ENCODE measurements at regions not wholly inside any gene's neighbourhood (a gene's known extent, or its start where the extent isn't known, plus 50 kb on each side); places are given as distances from the start of the nearest gene placed in this dataset.

GRCh38 chr12:91989143-91989542 is 156.5 kb downstream of the BTG1 start:
- H3K4me3 ChIP-seq (ENCODE audit: low read depth, low read length): no peak overlapping the region
- no peak for TF ChIP-seq CTCF (IDR thresholded peaks at IDR 0.05; ENCODE audit: control insufficient read depth, extremely low read depth, insufficient read depth)
- no peak for DNase-seq (ENCODE audit: low read depth)

DNA sequence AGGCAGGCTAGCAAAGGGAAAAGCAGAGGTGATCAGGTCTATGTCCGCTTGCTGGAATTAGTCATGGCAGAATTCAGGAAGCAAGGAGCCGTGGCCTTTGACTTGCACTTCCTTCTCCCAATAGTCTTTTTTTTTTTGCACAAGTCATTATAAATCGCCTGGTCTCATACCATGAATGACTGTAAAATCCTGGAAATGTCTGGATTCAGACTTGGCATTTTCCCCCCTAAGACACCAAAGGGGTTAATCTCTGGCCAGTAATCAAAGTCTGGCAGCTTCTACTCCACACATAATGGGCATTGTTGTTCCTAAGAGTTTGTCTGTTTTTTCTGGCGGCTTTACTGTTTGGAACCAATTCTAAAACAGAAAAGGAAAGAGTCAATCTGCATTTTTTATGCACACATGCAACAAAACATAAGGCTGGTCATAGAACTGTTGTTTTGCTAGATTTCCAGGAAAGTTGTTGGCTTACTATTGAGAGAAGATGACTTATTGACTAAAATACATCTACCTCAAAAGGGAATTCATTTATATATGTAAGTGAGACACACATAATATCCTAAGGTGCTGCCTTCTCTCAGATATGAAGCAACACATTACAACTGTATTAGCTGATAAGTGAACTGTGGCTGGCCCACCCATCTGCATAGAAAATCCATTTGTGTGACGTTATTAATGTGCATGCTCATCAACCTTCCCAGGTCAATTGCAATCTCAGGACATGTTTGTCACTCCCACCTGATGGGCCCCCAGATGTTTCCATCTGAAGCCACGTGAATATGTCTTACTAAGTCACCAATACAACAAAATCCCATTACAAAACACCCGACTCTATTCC is 157.3 kb downstream of the BTG1 start:
- no peak for TF ChIP-seq CTCF (IDR thresholded peaks at IDR 0.05; ENCODE audit: control insufficient read depth, extremely low read depth, insufficient read depth)
- DNase-seq (ENCODE audit: low read depth): no peak
- H3K4me3 ChIP-seq (ENCODE audit: low read depth, low read length): no peak overlapping the region

DNA sequence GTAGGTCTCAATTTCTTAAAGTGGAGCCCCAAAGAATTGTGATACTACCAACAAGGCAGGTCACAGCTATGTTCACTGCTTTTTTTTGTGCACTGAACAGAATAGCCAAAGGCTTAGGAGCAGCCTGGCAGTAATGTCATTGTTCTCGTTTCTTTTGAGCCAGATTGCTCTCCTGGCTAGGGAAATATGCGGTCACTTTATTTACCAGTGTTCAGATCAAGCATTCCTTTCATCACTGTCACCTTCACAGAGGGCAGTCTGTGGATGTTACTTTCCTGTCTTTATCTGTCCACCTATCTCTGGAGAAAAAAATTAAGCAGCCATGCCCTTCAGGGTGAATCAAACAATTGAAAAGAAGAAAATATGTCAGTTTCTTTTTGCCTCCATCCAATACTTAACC is 159.6 kb downstream of the BTG1 start:
- no peak overlapping the region for H3K4me3 ChIP-seq (ENCODE audit: low read depth, low read length)
- no peak for DNase-seq (ENCODE audit: low read depth)
- no peak for TF ChIP-seq CTCF (IDR thresholded peaks at IDR 0.05; ENCODE audit: control insufficient read depth, extremely low read depth, insufficient read depth)

- TF ChIP-seq CTCF (IDR thresholded peaks at IDR 0.05; ENCODE audit: control insufficient read depth, extremely low read depth, insufficient read depth): no peak
- no peak overlapping the region for H3K4me3 ChIP-seq (ENCODE audit: low read depth, low read length)
- no peak for DNase-seq (ENCODE audit: low read depth)
These were observed 160.5 kb downstream of the BTG1 start for GRCh38 chr12:91985002-91985787.

DNA sequence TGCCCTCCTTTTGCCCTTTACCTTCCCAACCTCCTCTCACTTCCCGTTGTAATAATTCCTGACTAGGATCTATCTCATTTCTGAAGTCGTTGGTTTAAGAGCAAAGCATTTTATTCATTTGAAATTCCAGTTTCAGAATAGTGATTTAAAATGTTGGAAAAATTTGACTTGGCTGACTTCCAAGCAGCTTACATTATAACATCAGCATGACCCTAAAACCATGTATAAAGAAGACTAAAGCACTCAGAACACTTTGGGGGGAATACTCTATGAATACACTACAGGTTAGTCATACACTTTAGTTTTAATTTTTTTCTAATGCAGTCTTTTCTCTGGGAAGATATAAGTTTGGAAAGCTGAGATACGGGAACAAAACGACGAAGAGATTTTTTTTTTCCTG is 161.1 kb downstream of the BTG1 start:
- TF ChIP-seq CTCF (IDR thresholded peaks at IDR 0.05; ENCODE audit: control insufficient read depth, extremely low read depth, insufficient read depth): no peak
- no peak overlapping the region for H3K4me3 ChIP-seq (ENCODE audit: low read depth, low read length)
- DNase-seq (ENCODE audit: low read depth): no peak

GRCh38 chr12:91983935-91984334 is 161.7 kb downstream of the BTG1 start:
- H3K4me3 ChIP-seq (ENCODE audit: low read depth, low read length): no peak overlapping the region
- TF ChIP-seq CTCF (IDR thresholded peaks at IDR 0.05; ENCODE audit: control insufficient read depth, extremely low read depth, insufficient read depth): no peak
- DNase-seq (ENCODE audit: low read depth): no peak
